ENCODE measurements at regions not wholly inside any gene's neighbourhood (a gene's known extent, or its start where the extent isn't known, plus 50 kb on each side); places are given as distances from the start of the nearest gene placed in this dataset.

- DNase-seq = no peak
These were observed 63.2 kb upstream of the ELN start for GRCh38 chr7:73964786-73965185.

- DNase-seq = no peak
These were observed 61.7 kb upstream of the ELN start for GRCh38 chr7:73966062-73966940.

GRCh38 chr7:73966941-73967831 is 60.8 kb upstream of the ELN start:
- DNase-seq = no peak

- DNase-seq = no peak
These were observed 60.1 kb upstream of the ELN start for GRCh38 chr7:73967832-73968290.

- no peak for DNase-seq
These were observed 59.5 kb upstream of the ELN start for GRCh38 chr7:73968487-73968886.

- no peak for DNase-seq
These were observed 58.0 kb upstream of the ELN start for GRCh38 chr7:73969991-73970390.

GRCh38 chr7:73970801-73971229 is 57.2 kb upstream of the ELN start:
- DNase-seq = no peak

GRCh38 chr7:73971322-73971703 is 56.7 kb upstream of the ELN start:
- DNase-seq = no peak

GRCh38 chr7:73971704-73972341 is 56.1 kb upstream of the ELN start:
- peak; percentile 75 for DNase-seq

GRCh38 chr7:73972614-73973013 is 55.4 kb upstream of the ELN start:
- DNase-seq = no peak

- DNase-seq = no peak
These were observed 54.9 kb upstream of the ELN start for GRCh38 chr7:73973091-73973490.

- DNase-seq = no peak
These were observed 53.6 kb upstream of the ELN start for GRCh38 chr7:73974101-73974947.

GRCh38 chr7:73974948-73975926 is 52.7 kb upstream of the ELN start:
- no peak for DNase-seq

- DNase-seq = no peak
These were observed 51.0 kb upstream of the ELN start for GRCh38 chr7:73976761-73977618.

GRCh38 chr7:73977619-73978618 is 50.1 kb upstream of the ELN start:
- no peak for DNase-seq

All from islet precursor cell (in vitro differentiated cells).